Upper lobe of right lung (tissue), 1 donor: ENCODE measurements at regions not wholly inside any gene's neighbourhood (a gene's known extent, or its start where the extent isn't known, plus 50 kb on each side); places are given as distances from the start of the nearest gene placed in this dataset.

Experiments used
- ATAC-seq: fragments of 200-7000 bp; cut with Tn5 transposase; one replicate; pipeline ENCODE4 v1.9.1; 2020; ENCODE audit warnings: mild to moderate bottlenecking, moderate library complexity
- DNase-seq: peaks from one replicate; pipeline ENCODE4 v3.0.0-alpha.2; 2020
- H3K27ac ChIP-seq: fragments of 200-600 bp; one replicate; pipeline ENCODE4 v1.8.0; 2022
- H3K27me3 ChIP-seq: fragments of 200-600 bp; one replicate; pipeline ENCODE4 v1.8.0; 2022; ENCODE audit warnings: mild to moderate bottlenecking
- H3K36me3 ChIP-seq: fragments of 200-600 bp; one replicate; pipeline ENCODE4 v1.8.0; 2022
- H3K4me1 ChIP-seq: fragments of 200-600 bp; one replicate; pipeline ENCODE4 v1.8.0; 2022
- H3K4me3 ChIP-seq: fragments of 200-600 bp; one replicate; pipeline ENCODE4 v1.8.0; 2022; ENCODE audit warnings: mild to moderate bottlenecking
- H3K9me3 ChIP-seq: fragments of 200-600 bp; one replicate; pipeline ENCODE4 v1.8.0; 2022
- intact Hi-C: fragments of 100-400 bp; cut with DNase I; formaldehyde crosslinking; loops from one replicate; pipeline ENCODE4 v1.11.0; 2022
- TF ChIP-seq, protein P1 (sequence below): fragments of 200-600 bp; IDR thresholded peaks from one replicate; pipeline ENCODE4 v1.8.0; 2022; ENCODE audit warnings: antibody characterized with exemption
- donor health status: DM: no; HTN: yes; CAD: no; lungs with severe emphysema.

GRCh38 chr14:55926007-55926406, 192.2 kb upstream of the PELI2 start:
- no peak overlapping the region for H3K4me3 ChIP-seq
- intact Hi-C loops = no loop called here
- no peaks in the 10 kb centered on the region for H3K27me3 ChIP-seq
- no peaks in the 10 kb centered on the region for H3K9me3 ChIP-seq
- no peak overlapping the region for H3K27ac ChIP-seq
- H3K36me3 ChIP-seq = no peaks in the 10 kb centered on the region
- TF ChIP-seq, protein P1, sequence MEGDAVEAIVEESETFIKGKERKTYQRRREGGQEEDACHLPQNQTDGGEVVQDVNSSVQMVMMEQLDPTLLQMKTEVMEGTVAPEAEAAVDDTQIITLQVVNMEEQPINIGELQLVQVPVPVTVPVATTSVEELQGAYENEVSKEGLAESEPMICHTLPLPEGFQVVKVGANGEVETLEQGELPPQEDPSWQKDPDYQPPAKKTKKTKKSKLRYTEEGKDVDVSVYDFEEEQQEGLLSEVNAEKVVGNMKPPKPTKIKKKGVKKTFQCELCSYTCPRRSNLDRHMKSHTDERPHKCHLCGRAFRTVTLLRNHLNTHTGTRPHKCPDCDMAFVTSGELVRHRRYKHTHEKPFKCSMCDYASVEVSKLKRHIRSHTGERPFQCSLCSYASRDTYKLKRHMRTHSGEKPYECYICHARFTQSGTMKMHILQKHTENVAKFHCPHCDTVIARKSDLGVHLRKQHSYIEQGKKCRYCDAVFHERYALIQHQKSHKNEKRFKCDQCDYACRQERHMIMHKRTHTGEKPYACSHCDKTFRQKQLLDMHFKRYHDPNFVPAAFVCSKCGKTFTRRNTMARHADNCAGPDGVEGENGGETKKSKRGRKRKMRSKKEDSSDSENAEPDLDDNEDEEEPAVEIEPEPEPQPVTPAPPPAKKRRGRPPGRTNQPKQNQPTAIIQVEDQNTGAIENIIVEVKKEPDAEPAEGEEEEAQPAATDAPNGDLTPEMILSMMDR = no peak
- DNase-seq = no peak
- no peaks in the 10 kb centered on the region for H3K4me1 ChIP-seq
- ATAC-seq = peak; percentile 47

- H3K36me3 ChIP-seq = no peaks in the 10 kb centered on the region
- H3K4me1 ChIP-seq = no peaks in the 10 kb centered on the region
- ATAC-seq = no peak
- H3K27ac ChIP-seq = no peak overlapping the region
- no peaks in the 10 kb centered on the region for H3K9me3 ChIP-seq
- DNase-seq = no peak
- H3K4me3 ChIP-seq = no peak overlapping the region
- intact Hi-C loops = no loop called here
- TF ChIP-seq, protein P1 = no peak
- H3K27me3 ChIP-seq = no peaks in the 10 kb centered on the region
These were observed 191.2 kb upstream of the PELI2 start for GRCh38 chr14:55927028-55927427.

DNA sequence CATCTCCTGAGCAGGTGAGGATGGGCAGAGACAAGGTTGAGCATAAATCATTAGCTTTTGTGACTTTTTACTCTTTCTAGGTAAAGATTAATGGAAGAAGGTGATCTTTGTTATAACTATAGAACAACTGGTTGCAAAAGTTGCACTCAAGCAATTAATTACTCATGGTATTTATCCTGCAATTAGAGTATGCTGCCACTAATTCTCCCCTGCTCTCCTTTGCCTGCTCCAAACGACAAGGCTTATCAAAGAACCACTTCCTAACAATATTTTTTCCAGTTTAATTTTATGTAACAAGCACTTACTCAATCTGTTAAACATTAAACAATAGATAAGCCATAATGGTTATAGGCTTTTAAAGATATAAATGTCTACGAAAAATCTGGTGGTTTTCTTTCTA, 189.9 kb upstream of the PELI2 start:
- TF ChIP-seq, protein P1 = no peak
- H3K36me3 ChIP-seq = no peaks in the 10 kb centered on the region
- no peak overlapping the region for H3K27ac ChIP-seq
- H3K4me3 ChIP-seq = no peak overlapping the region
- no peaks in the 10 kb centered on the region for H3K27me3 ChIP-seq
- intact Hi-C loops = no loop called here
- DNase-seq (no peak), ATAC-seq (no peak)
- no peaks in the 10 kb centered on the region for H3K4me1 ChIP-seq
- no peaks in the 10 kb centered on the region for H3K9me3 ChIP-seq

DNA sequence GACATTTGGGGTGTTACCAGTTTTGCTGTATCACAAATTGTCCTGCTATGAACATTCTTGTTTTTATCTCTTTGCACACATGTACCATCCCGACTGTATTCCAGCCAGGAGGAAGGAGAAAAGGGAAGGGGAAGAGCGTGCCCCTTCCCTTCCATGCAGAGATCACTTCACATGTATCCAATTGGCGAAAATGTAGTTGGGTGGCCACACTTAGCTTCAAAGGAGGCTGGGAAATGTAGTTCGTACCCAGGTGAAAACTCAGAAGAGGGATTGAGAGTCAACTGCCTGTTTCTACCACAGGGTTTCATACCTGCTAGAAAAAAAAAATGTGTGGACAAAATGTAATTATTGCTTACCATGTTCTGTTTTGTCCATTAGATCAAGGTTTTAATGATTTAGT, 189.1 kb upstream of the PELI2 start:
- intact Hi-C loops = no loop called here
- ATAC-seq = no peak
- no peak for DNase-seq
- Histone ChIP-seq H3K27me3 (no peaks in the 10 kb centered on the region), H3K9me3 (no peaks in the 10 kb centered on the region), H3K4me1 (no peaks in the 10 kb centered on the region), H3K36me3 (no peaks in the 10 kb centered on the region), H3K4me3 (no peak overlapping the region), H3K27ac (no peak overlapping the region)
- TF ChIP-seq, protein P1 = no peak

DNA sequence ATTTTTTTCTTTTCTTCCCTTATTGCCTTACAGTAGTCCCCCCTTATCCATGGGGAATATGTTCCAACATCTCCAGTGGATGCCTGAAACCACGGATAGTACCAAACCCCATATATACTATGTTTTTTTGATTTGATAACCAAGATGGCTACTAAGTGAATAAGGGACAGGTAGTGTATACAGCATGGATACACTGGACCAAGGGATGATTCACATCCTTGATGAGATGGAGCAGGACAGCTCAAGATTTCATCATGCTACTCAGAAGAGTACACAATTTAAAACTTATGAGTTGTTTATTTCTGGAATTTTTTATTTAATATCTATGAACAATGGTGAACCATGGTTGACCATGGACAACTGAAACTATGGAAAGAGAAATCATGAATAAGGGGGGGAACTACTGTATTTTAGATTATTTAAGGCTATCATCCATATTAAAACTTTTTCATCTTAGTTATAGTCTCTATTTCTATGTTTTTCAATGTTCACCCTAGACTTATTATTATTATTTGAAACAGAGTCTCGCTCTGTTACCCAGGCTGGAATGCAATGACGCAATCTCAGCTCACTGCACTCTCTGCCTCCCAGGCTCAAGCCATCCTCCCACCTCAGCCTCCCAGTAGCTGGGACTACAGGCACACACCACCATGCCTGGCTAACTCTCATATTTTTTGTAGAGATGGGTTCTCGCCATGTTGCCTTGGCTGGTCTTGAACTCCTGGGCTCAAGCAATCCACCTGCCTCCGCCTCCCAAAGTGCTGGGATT, 188.0 kb upstream of the PELI2 start:
- DNase-seq = no peak
- Histone ChIP-seq H3K27ac (no peak overlapping the region), H3K36me3 (no peaks in the 10 kb centered on the region), H3K27me3 (no peaks in the 10 kb centered on the region), H3K4me1 (no peaks in the 10 kb centered on the region), H3K4me3 (no peak overlapping the region), H3K9me3 (no peaks in the 10 kb centered on the region)
- intact Hi-C loops = no loop called here
- no peak for ATAC-seq
- TF ChIP-seq, protein P1 = no peak

GRCh38 chr14:55936691-55937090, 181.5 kb upstream of the PELI2 start:
- H3K36me3 ChIP-seq = no peaks in the 10 kb centered on the region
- DNase-seq (no peak), ATAC-seq (no peak)
- no peak overlapping the region for H3K4me3 ChIP-seq
- H3K4me1 ChIP-seq = no peaks in the 10 kb centered on the region
- no peaks in the 10 kb centered on the region for H3K27me3 ChIP-seq
- no peaks in the 10 kb centered on the region for H3K9me3 ChIP-seq
- intact Hi-C loops = no loop called here
- no peak overlapping the region for H3K27ac ChIP-seq
- TF ChIP-seq, protein P1 = no peak
